ENCODE measurements at regions not wholly inside any gene's neighbourhood (a gene's known extent, or its start where the extent isn't known, plus 50 kb on each side); places are given as distances from the start of the nearest gene placed in this dataset.

DNA sequence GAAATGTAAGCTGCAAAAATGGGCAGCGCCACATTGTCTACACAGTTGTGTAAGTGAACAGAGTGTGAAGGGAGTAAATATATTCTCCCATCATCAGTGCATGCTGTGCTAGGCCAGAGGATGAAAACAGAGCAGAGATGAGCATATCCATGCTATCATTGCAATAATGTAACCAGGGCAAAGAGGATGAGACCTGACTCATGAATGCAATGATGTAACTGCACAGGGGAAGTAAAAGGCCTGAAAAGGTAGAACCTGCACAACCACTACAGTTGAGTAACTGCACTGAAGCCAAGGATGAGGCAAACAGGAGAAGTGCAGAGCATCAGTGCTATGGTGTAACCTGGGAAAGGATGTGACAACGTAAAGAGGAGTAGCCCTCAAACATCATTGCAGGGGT is 220.4 kb upstream of the FAM47C start:
- no peak overlapping the region for H3K4me3 ChIP-seq (replicated peaks in 1 of 3; ENCODE audit: low read depth in 2 of 3, low read length in 3 of 3)
- no peaks in the 10 kb centered on the region for H3K4me1 ChIP-seq (ENCODE audit: control insufficient read depth in 1 of 2, insufficient read depth in 2 of 2, low read length in 2 of 2)
- no peaks in the 10 kb centered on the region for H3K4me1 Mint-ChIP-seq
- H3K4me3 Mint-ChIP-seq, result no peak overlapping the region
- no peak overlapping the region for H3K4me2 ChIP-seq (replicated peaks; ENCODE audit: extremely low read depth, low read length, poor library complexity, severe bottlenecking)
- H3K9me3 ChIP-seq (replicated peaks in 1 of 2; ENCODE audit: control insufficient read depth in 1 of 2, insufficient read depth in 1 of 2, low read length in 2 of 2), result no peaks in the 10 kb centered on the region
- H4K20me1 ChIP-seq (ENCODE audit: insufficient read depth, low read length), result no peaks in the 10 kb centered on the region
- H3K36me3 ChIP-seq (replicated peaks in 1 of 2; ENCODE audit: control insufficient read depth in 1 of 2, insufficient read depth in 2 of 2, low read length in 2 of 2), result no peaks in the 10 kb centered on the region
- no peaks in the 10 kb centered on the region for H3K27me3 ChIP-seq (ENCODE audit: control insufficient read depth in 2 of 2, insufficient read depth in 2 of 2, low read length in 2 of 2)
- peaks cover 0 to 1% (median 0%) of the 10 kb centered on the region in 3 donors for H3K27me3 Mint-ChIP-seq (ENCODE audit: low read depth in 3 of 3)
- H3K27ac Mint-ChIP-seq, result no peak overlapping the region
- H3K27ac ChIP-seq (ENCODE audit: low read depth in 1 of 2, low read length in 2 of 2), result no peak overlapping the region
- TF ChIP-seq, protein P1, sequence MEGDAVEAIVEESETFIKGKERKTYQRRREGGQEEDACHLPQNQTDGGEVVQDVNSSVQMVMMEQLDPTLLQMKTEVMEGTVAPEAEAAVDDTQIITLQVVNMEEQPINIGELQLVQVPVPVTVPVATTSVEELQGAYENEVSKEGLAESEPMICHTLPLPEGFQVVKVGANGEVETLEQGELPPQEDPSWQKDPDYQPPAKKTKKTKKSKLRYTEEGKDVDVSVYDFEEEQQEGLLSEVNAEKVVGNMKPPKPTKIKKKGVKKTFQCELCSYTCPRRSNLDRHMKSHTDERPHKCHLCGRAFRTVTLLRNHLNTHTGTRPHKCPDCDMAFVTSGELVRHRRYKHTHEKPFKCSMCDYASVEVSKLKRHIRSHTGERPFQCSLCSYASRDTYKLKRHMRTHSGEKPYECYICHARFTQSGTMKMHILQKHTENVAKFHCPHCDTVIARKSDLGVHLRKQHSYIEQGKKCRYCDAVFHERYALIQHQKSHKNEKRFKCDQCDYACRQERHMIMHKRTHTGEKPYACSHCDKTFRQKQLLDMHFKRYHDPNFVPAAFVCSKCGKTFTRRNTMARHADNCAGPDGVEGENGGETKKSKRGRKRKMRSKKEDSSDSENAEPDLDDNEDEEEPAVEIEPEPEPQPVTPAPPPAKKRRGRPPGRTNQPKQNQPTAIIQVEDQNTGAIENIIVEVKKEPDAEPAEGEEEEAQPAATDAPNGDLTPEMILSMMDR (IDR thresholded peaks at IDR 0.05), result no peak
- DNase-seq, result no peak
- no peak overlapping the region for H3K9ac ChIP-seq (ENCODE audit: insufficient read depth, low read length, poor library complexity, severe bottlenecking)
- H3K79me2 ChIP-seq (ENCODE audit: insufficient read depth, low read length), result no peaks in the 10 kb centered on the region
- WGBS (ENCODE audit: insufficient coverage), result no CpG with 5 or more reads among the region's 2 CpGs
- H2AFZ ChIP-seq (ENCODE audit: insufficient read depth, low read depth, low read length, poor library complexity, severe bottlenecking), result no peak overlapping the region
- no peaks in the 10 kb centered on the region for H3K36me3 Mint-ChIP-seq
- intact Hi-C loops (cut with micrococcal nuclease), result no loop called here
- H3K9me3 Mint-ChIP-seq, result peaks cover 0 to 4% (median 0%) of the 10 kb centered on the region in 7 donors

DNA sequence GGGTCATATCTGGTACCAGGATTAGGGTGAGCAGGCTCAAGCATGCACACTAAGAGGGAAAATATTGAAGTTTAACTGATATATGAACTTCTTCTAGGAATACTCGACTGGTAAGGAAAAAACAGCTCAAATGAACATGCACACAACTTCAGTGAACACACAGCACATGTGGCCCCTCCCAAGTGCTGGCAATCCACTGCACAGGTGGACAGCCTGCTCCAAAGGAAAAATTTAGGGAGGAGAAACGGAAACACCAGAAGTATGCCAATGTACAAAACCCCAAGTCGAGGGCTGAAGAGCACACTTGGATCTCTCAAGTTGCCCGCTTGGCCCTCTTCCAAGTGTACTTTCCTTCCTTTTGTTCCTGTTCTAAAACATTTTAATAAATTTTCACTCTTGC is 205.0 kb upstream of the FAM47C start:
- H4K20me1 ChIP-seq (ENCODE audit: insufficient read depth, low read length), result no peaks in the 10 kb centered on the region
- H3K4me3 ChIP-seq (replicated peaks in 1 of 3; ENCODE audit: low read depth in 2 of 3, low read length in 3 of 3), result no peak overlapping the region
- Mint-ChIP-seq H3K4me3 (no peak overlapping the region), H3K36me3 (no peaks in the 10 kb centered on the region), H3K4me1 (no peaks in the 10 kb centered on the region), H3K27ac (no peak overlapping the region), H3K27me3 (ENCODE audit: low read depth in 3 of 3) (no peaks in the 10 kb centered on the region), H3K9me3 (peaks cover 0 to 2% (median 0%) of the 10 kb centered on the region in 7 donors)
- H3K36me3 ChIP-seq (replicated peaks in 1 of 2; ENCODE audit: control insufficient read depth in 1 of 2, insufficient read depth in 2 of 2, low read length in 2 of 2), result no peaks in the 10 kb centered on the region
- DNase-seq, result no peak
- H3K79me2 ChIP-seq (ENCODE audit: insufficient read depth, low read length), result no peaks in the 10 kb centered on the region
- no peaks in the 10 kb centered on the region for H3K27me3 ChIP-seq (ENCODE audit: control insufficient read depth in 2 of 2, insufficient read depth in 2 of 2, low read length in 2 of 2)
- no peak overlapping the region for H3K4me2 ChIP-seq (replicated peaks; ENCODE audit: extremely low read depth, low read length, poor library complexity, severe bottlenecking)
- no peak overlapping the region for H3K9ac ChIP-seq (ENCODE audit: insufficient read depth, low read length, poor library complexity, severe bottlenecking)
- no peak overlapping the region for H2AFZ ChIP-seq (ENCODE audit: insufficient read depth, low read depth, low read length, poor library complexity, severe bottlenecking)
- TF ChIP-seq, protein P1 (IDR thresholded peaks at IDR 0.05), result no peak
- H3K9me3 ChIP-seq (replicated peaks in 1 of 2; ENCODE audit: control insufficient read depth in 1 of 2, insufficient read depth in 1 of 2, low read length in 2 of 2), result no peaks in the 10 kb centered on the region
- 70% methylated on average over 2 of the region's 4 CpGs for WGBS (ENCODE audit: insufficient coverage)
- intact Hi-C loops (cut with micrococcal nuclease), result no loop called here
- no peaks in the 10 kb centered on the region for H3K4me1 ChIP-seq (ENCODE audit: control insufficient read depth in 1 of 2, insufficient read depth in 2 of 2, low read length in 2 of 2)
- H3K27ac ChIP-seq (ENCODE audit: low read depth in 1 of 2, low read length in 2 of 2), result no peak overlapping the region

Data from CD14-positive monocyte (primary cell).